Uterus (tissue), 2 donors: ENCODE measurements at regions not wholly inside any gene's neighbourhood (a gene's known extent, or its start where the extent isn't known, plus 50 kb on each side); places are given as distances from the start of the nearest gene placed in this dataset.

Source experiments
- CTCF ChIP-seq, 4 experiments: fragments of 200-600 bp in 2 of 4; fragments of 450-650 bp in 2 of 4; sonication (generic) in 2 of 4; IDR thresholded peaks; one replicate each; pipeline ENCODE4 v1.5.1; 2016 to 2019; ENCODE audit warnings: antibody characterized with exemption in 4 of 4, mild to moderate bottlenecking in 2 of 4, moderate library complexity in 1 of 4
- POLR2A ChIP-seq, 2 donors: fragments of 450-650 bp; IDR thresholded peaks; one replicate each; pipeline ENCODE4 v1.6.1; 2016; ENCODE audit warnings: antibody characterized with exemption in 2 of 2, mild to moderate bottlenecking in 1 of 2, moderate library complexity in 1 of 2

GRCh38 chr3:143184099-143184498, 64.5 kb downstream of the CHST2 start:
- no peak for TF ChIP-seq POLR2A (IDR thresholded peaks at IDR 0.05)
- no peak for TF ChIP-seq CTCF (IDR thresholded peaks at IDR 0.05)
